ENCODE measurements at regions not wholly inside any gene's neighbourhood (a gene's known extent, or its start where the extent isn't known, plus 50 kb on each side); places are given as distances from the start of the nearest gene placed in this dataset.

- peak; percentile 11 for DNase-seq (ENCODE audit: low read depth)
These were observed 115.0 kb upstream of the LGALSL start for GRCh38 chr2:64338910-64339500.

GRCh38 chr2:64341461-64341860 is 112.5 kb upstream of the LGALSL start:
- DNase-seq (ENCODE audit: low read depth): no peak

DNA sequence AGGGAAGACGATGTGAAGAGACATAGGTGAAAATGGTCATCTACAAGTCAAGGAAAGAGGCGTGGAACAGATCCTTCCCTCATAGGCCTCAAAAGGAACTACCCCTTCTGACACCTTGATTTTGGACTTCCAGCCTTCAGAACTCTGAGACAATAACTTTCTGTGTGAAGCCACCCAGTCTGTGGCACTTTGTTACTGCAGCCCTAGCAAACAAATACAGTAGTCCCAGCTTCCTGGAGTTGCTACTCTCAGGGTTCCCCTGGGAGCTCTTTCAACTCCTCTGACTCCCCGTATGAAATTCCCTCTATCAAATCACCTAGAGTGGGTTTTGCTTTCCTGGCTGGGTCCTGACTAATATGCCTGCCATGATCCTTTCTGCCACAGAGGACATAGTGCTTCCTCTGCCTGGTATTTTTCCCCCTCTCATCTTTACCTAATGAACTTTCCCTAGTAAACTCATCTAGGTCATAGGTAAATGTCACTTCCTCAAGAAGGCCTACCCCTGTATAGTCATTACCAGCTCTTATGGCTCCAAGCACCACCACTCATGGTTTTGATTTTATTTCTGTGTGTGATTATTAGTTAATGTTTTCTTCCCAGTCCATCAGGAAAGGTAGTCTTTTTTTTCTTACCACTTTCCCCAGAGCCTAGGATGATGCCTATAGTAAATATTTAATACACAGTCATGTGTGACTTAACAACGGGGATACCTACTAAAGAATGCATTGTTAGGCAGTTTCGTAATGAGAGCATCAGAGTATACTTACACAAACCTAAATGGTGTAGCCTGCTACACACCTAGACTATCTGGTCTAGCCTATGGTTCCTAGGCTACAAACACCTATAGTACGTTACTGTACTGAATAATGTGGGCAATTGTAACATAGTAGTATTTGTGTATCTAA is 111.5 kb upstream of the LGALSL start:
- no peak for DNase-seq (ENCODE audit: low read depth)

DNA sequence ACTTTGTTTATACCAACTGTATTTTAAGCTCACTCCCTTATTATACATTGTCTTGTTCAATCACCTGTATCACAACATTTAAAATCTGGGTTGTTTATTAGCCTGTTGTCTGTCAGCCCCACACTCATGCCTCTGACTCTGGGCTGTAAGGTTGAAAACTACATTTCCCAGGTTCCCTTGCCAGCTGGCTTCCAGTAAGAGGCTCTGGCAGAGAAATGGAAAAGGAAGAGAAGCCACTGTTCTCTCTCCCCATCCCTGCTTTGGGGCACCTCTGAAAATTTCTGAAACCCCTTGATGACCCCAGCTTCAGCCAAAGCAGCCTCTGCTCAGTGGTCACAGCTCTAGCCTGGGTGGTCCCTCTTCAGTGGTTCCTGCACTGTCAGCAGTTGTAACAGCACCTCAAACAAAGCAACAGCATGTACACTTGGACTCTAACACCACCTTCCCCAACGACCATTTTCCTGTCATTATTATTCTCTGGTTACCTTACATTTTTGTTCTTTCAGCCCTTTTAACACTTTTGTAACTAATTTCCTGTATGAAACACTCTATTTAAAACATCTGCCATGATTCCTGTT is 108.9 kb upstream of the LGALSL start:
- DNase-seq (ENCODE audit: low read depth): no peak

- no peak for DNase-seq (ENCODE audit: low read depth)
These were observed 108.0 kb upstream of the LGALSL start for GRCh38 chr2:64345998-64346397.

DNA sequence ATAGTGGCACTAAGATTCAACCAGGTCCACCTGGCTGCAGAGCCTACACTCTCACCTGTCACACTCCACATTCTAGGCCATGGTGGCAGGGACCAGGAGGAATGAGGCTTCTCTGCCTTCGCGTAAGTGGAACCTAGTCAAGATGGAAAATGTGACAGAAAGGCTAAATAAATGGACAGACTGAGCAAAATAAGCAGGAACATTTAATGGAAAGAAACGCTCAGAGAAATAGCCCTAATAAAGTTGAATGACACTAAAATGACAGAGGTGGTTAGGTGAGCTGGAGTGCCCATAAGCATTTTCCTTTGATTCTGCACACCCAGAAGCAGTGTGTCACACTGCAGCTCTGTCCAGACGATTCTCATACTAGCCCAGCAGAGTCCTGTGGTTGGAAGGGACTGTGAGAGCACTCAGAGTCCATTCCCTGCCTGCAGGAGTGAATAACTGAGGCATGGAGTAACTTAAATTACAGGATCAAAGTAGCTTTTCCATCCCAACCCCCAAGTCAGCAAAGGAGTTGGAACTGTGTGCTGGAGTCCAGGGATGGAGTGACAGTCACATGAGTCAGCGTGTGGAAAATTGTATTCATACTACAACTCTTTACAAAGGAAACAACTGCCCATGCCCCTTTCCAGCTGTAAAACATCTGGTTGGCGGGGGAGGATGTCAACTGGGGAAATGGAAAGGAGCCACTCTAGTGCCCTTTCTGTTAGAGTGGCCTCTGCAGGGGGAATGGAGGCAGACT is 105.4 kb upstream of the LGALSL start:
- peak; percentile 46 for DNase-seq (ENCODE audit: low read depth)

GRCh38 chr2:64349131-64349530 is 104.8 kb upstream of the LGALSL start:
- DNase-seq (ENCODE audit: low read depth): no peak

- no peak for DNase-seq (ENCODE audit: low read depth)
These were observed 103.0 kb upstream of the LGALSL start for GRCh38 chr2:64350996-64351395.

DNA sequence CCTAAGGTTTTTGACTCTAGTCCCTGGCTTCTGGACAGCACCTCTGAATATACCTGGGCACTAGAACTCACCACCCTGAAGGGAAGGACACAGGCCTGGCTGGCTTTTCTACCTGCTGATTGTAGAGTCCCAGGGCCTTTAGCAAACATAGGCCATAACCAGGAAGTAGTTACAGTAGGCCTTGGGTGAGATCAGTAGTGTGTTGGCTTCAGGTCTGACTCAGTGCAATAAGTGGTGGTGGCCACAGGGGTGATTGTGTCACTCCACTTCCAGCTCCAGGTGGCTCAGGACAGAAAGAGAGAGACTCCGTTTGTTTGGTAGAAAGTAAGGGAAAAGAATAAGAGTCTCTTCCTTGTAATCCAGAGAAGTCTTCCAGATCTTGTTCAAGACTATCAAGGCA is 101.7 kb upstream of the LGALSL start:
- no peak for DNase-seq (ENCODE audit: low read depth)

DNA sequence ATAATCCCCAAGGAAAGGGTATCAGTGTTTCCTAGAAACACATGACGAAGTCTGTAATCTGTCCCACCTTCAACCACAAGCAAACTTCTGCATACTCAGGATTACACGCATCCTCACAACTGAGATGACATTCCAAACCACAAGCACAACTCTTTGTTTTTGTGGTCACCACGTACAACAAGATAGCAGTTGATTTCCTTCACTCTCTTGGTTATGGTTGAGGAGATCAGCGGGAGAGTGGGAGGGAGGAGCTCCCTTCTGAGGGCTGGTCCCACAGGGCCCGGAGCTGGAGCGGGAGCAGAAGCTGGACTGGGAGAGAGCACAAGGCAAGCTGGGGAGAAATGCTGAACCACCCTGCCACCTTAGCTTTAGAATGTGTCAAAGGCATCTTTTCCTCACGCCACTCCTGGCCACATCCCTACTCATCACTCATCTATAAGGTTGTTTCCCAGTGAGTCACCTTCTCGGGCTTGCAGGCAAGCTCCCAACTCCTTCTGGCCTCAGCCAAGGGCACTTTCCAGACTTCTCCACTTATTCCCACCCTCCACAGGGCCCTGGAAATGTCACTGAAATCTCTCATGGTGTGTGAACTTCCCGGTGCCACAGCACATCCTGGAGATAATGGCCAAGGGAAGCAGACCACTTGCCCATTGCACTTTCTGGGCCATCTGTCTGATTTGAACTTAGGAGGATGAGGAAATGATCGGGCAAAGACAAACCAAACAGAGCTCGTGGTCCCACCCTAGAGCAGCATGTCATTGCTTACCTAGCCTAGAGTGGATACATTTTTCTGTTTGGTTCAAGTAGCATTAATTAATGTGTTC is 98.9 kb upstream of the LGALSL start:
- peak; percentile 74 for DNase-seq (ENCODE audit: low read depth)

DNA sequence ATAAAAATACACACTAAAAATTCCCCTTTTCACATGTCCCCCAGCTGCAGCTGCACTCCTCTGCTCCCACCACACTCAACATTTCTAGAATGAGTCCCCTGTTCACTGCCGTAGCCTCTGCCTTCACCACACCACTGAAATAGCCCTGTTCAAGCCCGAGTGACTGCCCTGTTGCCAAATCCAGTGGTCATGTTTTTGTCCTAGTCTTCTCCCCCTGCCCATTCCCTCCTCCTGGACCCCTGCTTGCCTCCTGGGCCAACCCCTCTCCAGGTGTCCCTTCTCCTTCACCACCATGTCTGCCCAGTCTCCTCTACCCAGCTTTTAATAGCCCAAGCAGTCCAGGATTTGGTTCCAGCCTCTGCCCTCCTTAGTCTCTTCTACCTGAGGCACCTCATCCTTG is 97.1 kb upstream of the LGALSL start:
- no peak for DNase-seq (ENCODE audit: low read depth)

GRCh38 chr2:64359171-64359891 is 94.6 kb upstream of the LGALSL start:
- peak; percentile 18 for DNase-seq (ENCODE audit: low read depth)

DNA sequence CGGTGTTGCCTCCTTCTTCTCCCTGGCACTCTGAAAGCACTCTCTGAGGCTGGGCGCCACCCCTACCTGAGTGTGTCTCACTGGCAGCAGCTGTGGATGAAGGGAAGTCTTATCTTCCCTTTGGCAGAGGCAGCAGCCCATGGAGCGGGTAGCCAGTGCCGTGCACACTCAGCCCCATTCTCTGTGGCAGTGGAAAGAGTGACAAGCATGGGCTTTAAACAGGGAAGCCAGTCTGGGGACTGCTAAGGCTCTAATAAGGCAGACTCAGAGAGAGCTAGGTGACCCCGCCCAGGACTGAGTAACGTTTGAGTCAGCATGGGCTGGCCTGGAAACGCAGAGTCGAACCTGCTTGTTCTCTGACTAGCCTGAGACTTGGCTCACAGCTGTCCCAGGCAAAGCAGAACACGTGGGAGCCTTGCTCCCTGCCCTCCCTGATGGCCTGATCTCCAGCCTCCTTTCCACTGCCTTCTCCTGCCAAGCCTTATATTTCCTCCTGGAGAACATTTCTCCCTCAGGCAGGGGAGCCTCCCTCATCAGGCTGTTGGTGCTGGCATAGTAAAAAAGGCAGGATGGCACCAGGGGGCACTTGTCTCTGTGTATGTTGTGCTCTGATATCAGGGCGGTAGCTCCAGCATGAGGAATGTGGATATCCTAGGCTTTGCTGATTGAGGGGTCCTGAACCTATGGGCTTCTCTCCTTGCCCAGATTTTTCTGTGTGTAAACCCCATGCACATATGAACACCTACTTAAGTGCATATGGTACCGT is 93.9 kb upstream of the LGALSL start:
- peak; percentile 93 for DNase-seq (ENCODE audit: low read depth)

GRCh38 chr2:64361151-64361938 is 92.6 kb upstream of the LGALSL start:
- DNase-seq (ENCODE audit: low read depth): no peak

- DNase-seq (ENCODE audit: low read depth): no peak
These were observed 91.4 kb upstream of the LGALSL start for GRCh38 chr2:64362562-64363026.

DNA sequence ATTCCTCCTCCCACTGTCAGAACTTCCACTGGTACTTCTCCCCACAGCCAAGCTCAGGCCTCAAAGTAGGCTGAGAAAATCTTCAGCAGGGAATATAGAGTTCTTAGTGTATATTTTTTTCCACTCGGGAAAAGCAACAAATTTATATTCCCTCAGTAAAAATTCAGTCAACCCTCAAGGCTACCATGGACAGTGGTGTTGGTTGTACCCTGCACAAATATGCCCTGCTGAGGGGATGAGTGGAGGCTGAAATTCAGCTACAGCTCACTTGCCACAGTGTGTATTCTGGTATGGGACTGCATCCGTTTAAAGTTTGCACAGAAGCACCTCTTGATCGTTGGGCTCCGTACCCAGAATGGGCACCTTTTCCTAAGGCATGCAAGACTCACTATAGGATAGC is 90.8 kb upstream of the LGALSL start:
- DNase-seq (ENCODE audit: low read depth): no peak

GRCh38 chr2:64363848-64364247 is 90.1 kb upstream of the LGALSL start:
- no peak for DNase-seq (ENCODE audit: low read depth)

- no peak for DNase-seq (ENCODE audit: low read depth)
These were observed 86.3 kb upstream of the LGALSL start for GRCh38 chr2:64367444-64368232.

Data from RPMI7951 (cell line).